PC-3 (cell line): ENCODE measurements at regions not wholly inside any gene's neighbourhood (a gene's known extent, or its start where the extent isn't known, plus 50 kb on each side); places are given as distances from the start of the nearest gene placed in this dataset.

ENCODE experiments used
- ATAC-seq: fragments of 200-7000 bp; cut with Tn5 transposase; 2 replicates; pipeline ENCODE4 v1.9.1; 2020; ENCODE audit warnings: mild to moderate bottlenecking, moderate library complexity
- BruUV-seq: library from RNA; stranded (reverse); fragments of 400-500 nt; replicated peaks from 2 replicates; lab custom pipeline; 2021; lab: Mats Ljungman, UMichigan
- CTCF ChIA-PET: fragments of 300-600 bp; sonication (Branson Sonifier 250); formaldehyde crosslinking; loops from one replicate; lab custom pipeline; 2022; ENCODE audit warnings: antibody characterized with exemption; lab: Charles Lee
- POLR2A ChIA-PET: fragments of 300-600 bp; sonication (Branson Sonifier 250); formaldehyde crosslinking; loops from one replicate; lab custom pipeline; 2022; ENCODE audit warnings: antibody characterized with exemption; ENCODE audit not compliant: unreplicated experiment; lab: Charles Lee
- DNase-seq: peaks from one replicate; pipeline ENCODE4 v3.0.0-alpha.2; 2015
- H2AFZ ChIP-seq: fragments of 300-600 bp; sonication (generic); 2 replicates; pipeline ENCODE4 v1.6.0; 2016; ENCODE audit warnings: antibody characterized with exemption, low read length
- H3F3A ChIP-seq: fragments of 300-600 bp; sonication (generic); one replicate; pipeline ENCODE4 v1.6.0; 2017; ENCODE audit warnings: antibody characterized with exemption, low read length, control low read depth, mild to moderate bottlenecking; ENCODE audit not compliant: unreplicated experiment
- H3K27ac ChIP-seq: fragments of 300-600 bp; sonication (generic); 2 replicates; pipeline ENCODE4 v1.5.1; 2016; ENCODE audit warnings: mild to moderate bottlenecking, low read length
- H3K27me3 ChIP-seq: fragments of 300-600 bp; sonication (generic); 2 replicates; pipeline ENCODE4 v1.6.1; 2016; ENCODE audit warnings: low read length, mixed read lengths
- H3K36me3 ChIP-seq: fragments of 300-600 bp; sonication (generic); 2 replicates; pipeline ENCODE4 v1.6.1; 2016; ENCODE audit warnings: low read depth, mixed run types, low read length, mixed read lengths
- H3K4me1 ChIP-seq: fragments of 300-600 bp; sonication (generic); 2 replicates; pipeline ENCODE4 v1.5.1; 2016; ENCODE audit warnings: low read length; ENCODE audit not compliant: insufficient read depth
- H3K4me2 ChIP-seq: fragments of 300-600 bp; sonication (generic); 2 replicates; pipeline ENCODE4 v1.6.0; 2016; ENCODE audit warnings: low read length
- H3K4me3 ChIP-seq: fragments of 300-600 bp; sonication (generic); 2 replicates; pipeline ENCODE4 v1.5.1; 2016; ENCODE audit warnings: mild to moderate bottlenecking, low read length, mixed read lengths
- H3K79me2 ChIP-seq: fragments of 300-600 bp; sonication (generic); 2 replicates; pipeline ENCODE4 v1.6.1; 2017; ENCODE audit warnings: low read length, mixed read lengths
- H3K9ac ChIP-seq: fragments of 300-600 bp; sonication (generic); 2 replicates; pipeline ENCODE4 v1.6.0; 2016; ENCODE audit warnings: mild to moderate bottlenecking, low read length
- H3K9me2 ChIP-seq: fragments of 300-600 bp; sonication (generic); replicated peaks from 2 replicates; pipeline ENCODE4 v1.6.1; 2016; ENCODE audit warnings: mixed run types, low read length, mixed read lengths
- H3K9me3 ChIP-seq: fragments of 300-600 bp; sonication (generic); 2 replicates; pipeline ENCODE4 v1.6.1; 2016; ENCODE audit warnings: low read length, mixed read lengths
- H4K20me1 ChIP-seq: fragments of 300-600 bp; sonication (generic); 2 replicates; pipeline ENCODE4 v1.6.1; 2016; ENCODE audit warnings: low read length, mixed read lengths
- EZH2 ChIP-seq: fragments of 300-600 bp; sonication (generic); IDR thresholded peaks from one replicate; pipeline ENCODE4 v1.6.1; 2017; ENCODE audit warnings: antibody characterized with exemption, mild to moderate bottlenecking, low read length; ENCODE audit not compliant: unreplicated experiment
- EZH2phosphoT487 ChIP-seq: fragments of 300-600 bp; sonication (generic); IDR thresholded peaks from 2 replicates; pipeline ENCODE4 v1.6.1; 2018; ENCODE audit warnings: mild to moderate bottlenecking, antibody characterized with exemption, low read length, borderline replicate concordance
- intact Hi-C: fragments of 100-400 bp; cut with micrococcal nuclease; formaldehyde crosslinking; loops from 2 replicates; pipeline ENCODE4 v1.9.0; 2023
- TF ChIP-seq, protein P1 (sequence below): fragments of 300-600 bp; sonication (generic); conservative IDR thresholded peaks from 2 replicates; pipeline ENCODE4 v1.5.1; 2017; ENCODE audit warnings: antibody characterized with exemption, low read depth, mild to moderate bottlenecking, low read length

DNA sequence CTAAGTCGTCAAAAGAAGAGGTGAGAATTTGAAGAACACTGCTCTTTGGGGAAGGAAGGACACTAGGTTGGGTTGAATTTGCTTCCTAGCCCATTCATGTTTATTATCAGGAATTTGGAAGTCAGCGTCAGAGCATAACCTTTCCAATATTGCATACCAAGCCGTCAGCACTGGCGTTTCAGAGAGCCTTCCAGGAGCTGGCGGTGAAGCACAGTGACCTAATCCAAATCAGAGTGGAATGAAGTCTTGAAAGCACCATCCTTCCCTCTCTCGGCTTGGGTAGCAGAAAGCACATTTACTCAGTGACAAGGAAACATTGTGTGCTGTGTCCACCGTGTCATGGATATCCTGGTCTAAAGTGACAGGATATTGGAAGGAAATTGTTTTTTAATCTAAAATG is 240.3 kb upstream of the PELI2 start:
- H2AFZ ChIP-seq = no peak overlapping the region
- no peaks in the 10 kb centered on the region for H3K9me3 ChIP-seq
- intact Hi-C loops = no loop called here
- H3F3A ChIP-seq = no peaks in the 10 kb centered on the region
- H3K36me3 ChIP-seq = no peaks in the 10 kb centered on the region
- H3K4me1 ChIP-seq = no peaks in the 10 kb centered on the region
- H3K9ac ChIP-seq = no peak overlapping the region
- peaks cover 56% of the 10 kb centered on the region for H3K27me3 ChIP-seq
- no peaks in the 10 kb centered on the region for H3K9me2 ChIP-seq
- no peaks in the 10 kb centered on the region for H3K79me2 ChIP-seq
- no peak overlapping the region for H3K27ac ChIP-seq
- TF ChIP-seq, protein P1, sequence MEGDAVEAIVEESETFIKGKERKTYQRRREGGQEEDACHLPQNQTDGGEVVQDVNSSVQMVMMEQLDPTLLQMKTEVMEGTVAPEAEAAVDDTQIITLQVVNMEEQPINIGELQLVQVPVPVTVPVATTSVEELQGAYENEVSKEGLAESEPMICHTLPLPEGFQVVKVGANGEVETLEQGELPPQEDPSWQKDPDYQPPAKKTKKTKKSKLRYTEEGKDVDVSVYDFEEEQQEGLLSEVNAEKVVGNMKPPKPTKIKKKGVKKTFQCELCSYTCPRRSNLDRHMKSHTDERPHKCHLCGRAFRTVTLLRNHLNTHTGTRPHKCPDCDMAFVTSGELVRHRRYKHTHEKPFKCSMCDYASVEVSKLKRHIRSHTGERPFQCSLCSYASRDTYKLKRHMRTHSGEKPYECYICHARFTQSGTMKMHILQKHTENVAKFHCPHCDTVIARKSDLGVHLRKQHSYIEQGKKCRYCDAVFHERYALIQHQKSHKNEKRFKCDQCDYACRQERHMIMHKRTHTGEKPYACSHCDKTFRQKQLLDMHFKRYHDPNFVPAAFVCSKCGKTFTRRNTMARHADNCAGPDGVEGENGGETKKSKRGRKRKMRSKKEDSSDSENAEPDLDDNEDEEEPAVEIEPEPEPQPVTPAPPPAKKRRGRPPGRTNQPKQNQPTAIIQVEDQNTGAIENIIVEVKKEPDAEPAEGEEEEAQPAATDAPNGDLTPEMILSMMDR = no peak
- TF ChIP-seq EZH2phosphoT487 = no peak
- no peak for TF ChIP-seq EZH2
- no peak overlapping the region for H3K4me2 ChIP-seq
- ATAC-seq (no peak), DNase-seq (no peak)
- ChIA-PET POLR2A (no interaction called here), CTCF (no interaction called here)
- H4K20me1 ChIP-seq = no peaks in the 10 kb centered on the region
- no TSS peak for BruUV-seq
- no peak overlapping the region for H3K4me3 ChIP-seq

DNA sequence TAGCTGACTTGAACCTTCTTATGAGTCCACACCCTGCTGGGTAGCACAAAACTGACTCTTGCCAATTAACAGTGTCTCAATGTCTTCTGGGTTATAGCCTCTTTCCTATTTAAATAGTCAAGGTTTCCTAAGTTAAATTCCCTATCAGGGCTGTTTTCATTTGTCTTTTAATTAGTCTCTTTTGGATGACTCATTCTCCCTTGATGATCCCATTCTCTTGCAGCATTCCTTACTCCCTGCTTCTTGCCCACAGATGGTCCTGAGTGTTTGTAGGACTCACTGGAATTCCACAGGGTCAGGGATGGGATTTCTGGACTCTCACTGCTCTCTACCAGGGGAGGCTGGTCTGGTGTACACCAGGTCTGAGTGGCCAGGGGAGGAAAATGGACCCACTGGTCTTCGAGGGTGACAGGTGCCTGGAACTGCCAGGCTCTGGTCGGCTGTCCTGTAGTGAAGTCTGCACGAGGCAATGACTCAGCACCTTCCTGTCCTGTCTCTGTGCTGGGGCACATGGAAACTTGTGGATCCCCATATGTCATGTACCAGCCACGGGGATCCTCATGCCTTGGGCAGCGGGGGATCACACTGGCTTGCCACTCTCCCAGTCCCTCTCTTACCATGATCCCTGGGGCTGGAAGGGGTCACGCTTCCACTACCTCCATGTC is 236.5 kb upstream of the PELI2 start:
- TF ChIP-seq, protein P1 = no peak
- no peak for TF ChIP-seq EZH2
- no peak for TF ChIP-seq EZH2phosphoT487
- POLR2A ChIA-PET = no interaction called here
- no peaks in the 10 kb centered on the region for H3K9me2 ChIP-seq
- no peaks in the 10 kb centered on the region for H3K9me3 ChIP-seq
- ATAC-seq = peak; percentile 45
- no peaks in the 10 kb centered on the region for H3K36me3 ChIP-seq
- no peaks in the 10 kb centered on the region for H3K4me1 ChIP-seq
- no peak overlapping the region for H2AFZ ChIP-seq
- BruUV-seq = no TSS peak
- H3K27ac ChIP-seq = no peak overlapping the region
- DNase-seq = peak; percentile 27
- H3K27me3 ChIP-seq = peaks cover 49% of the 10 kb centered on the region
- intact Hi-C loops = no loop called here
- H3F3A ChIP-seq = no peaks in the 10 kb centered on the region
- H3K4me2 ChIP-seq = no peak overlapping the region
- CTCF ChIA-PET = interaction anchor here (0.6 kb wide), 1 partner anchor 577 kb away, joined by 3 read pairs; no protein-coding TSS in a partner anchor
- no peak overlapping the region for H3K9ac ChIP-seq
- H3K4me3 ChIP-seq = no peak overlapping the region
- no peaks in the 10 kb centered on the region for H4K20me1 ChIP-seq
- no peaks in the 10 kb centered on the region for H3K79me2 ChIP-seq

DNA sequence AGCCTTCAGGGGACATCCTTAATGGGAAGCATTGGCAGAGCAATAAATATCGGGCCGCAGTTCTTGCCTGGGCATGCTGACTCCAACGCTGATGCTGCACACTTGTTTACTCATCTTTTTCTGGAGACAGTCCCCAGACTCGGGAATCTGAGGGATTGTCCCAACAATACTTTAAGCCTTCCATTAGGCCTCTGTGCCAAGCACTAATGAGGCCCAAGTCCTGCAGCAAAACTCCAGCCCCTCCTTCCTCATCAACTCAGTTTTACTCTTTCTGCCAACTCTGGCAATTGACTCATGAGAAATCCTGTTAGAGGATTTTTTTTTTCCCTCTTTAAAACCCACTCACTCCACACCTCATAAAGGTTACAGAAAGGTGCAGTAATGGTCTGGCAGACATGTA is 233.4 kb upstream of the PELI2 start:
- Histone ChIP-seq H3K9me2 (no peaks in the 10 kb centered on the region; the same call in 1 of the 2 replicates), H3K4me3 (no peak overlapping the region), H4K20me1 (no peaks in the 10 kb centered on the region), H3K9ac (no peak overlapping the region), H3F3A (no peaks in the 10 kb centered on the region), H3K79me2 (no peaks in the 10 kb centered on the region), H3K4me1 (peaks cover 8% of the 10 kb centered on the region; the same call in 1 of the 2 replicates), H3K4me2 (no peak overlapping the region), H3K36me3 (no peaks in the 10 kb centered on the region), H3K9me3 (no peaks in the 10 kb centered on the region), H3K27ac (no peak overlapping the region), H3K27me3 (peaks cover 24% of the 10 kb centered on the region), H2AFZ (no peak overlapping the region)
- DNase-seq = no peak
- TF ChIP-seq, protein P1 = no peak
- no peak for TF ChIP-seq EZH2
- TF ChIP-seq EZH2phosphoT487 = no peak
- intact Hi-C loops = no loop called here
- no TSS peak for BruUV-seq
- ATAC-seq = no peak
- ChIA-PET CTCF (interaction anchor here (0.5 kb wide), 1 partner anchor 53 kb away, joined by 4 read pairs; no protein-coding TSS in a partner anchor), POLR2A (no interaction called here)
